Activated CD4-positive, alpha-beta T cell treated with anti-CD3 and anti-CD28 coated beads for 48 hours (primary cell): ENCODE measurements at regions not wholly inside any gene's neighbourhood (a gene's known extent, or its start where the extent isn't known, plus 50 kb on each side); places are given as distances from the start of the nearest gene placed in this dataset.
"Not testable (repeated sequence)": the region's sequence is repeated elsewhere in the genome, so short reads cannot be mapped to it uniquely, and the experiment has no call there.

Experiments
- DNase-seq: peaks from one replicate; pipeline ENCODE4 v3.0.0-alpha.2; 2020

GRCh38 chr2:76160670-76161069 lies 450.0 kb upstream of the GCFC2 start:
- no peak for DNase-seq

- no peak for DNase-seq
Observed at GRCh38 chr2:76159042-76159648, 448.4 kb upstream of the GCFC2 start.

GRCh38 chr2:76157531-76157930 lies 446.8 kb upstream of the GCFC2 start:
- DNase-seq = no peak

- no peak for DNase-seq
Observed at GRCh38 chr2:76154981-76155380, 444.3 kb upstream of the GCFC2 start.

GRCh38 chr2:76149846-76150245 lies 439.1 kb upstream of the GCFC2 start:
- no peak for DNase-seq

GRCh38 chr2:76139303-76139702 lies 428.6 kb upstream of the GCFC2 start:
- not testable (repeated sequence) for DNase-seq

GRCh38 chr2:76128622-76129021 lies 417.9 kb upstream of the GCFC2 start:
- no peak for DNase-seq

- no peak for DNase-seq
Observed at GRCh38 chr2:76120176-76120575, 409.5 kb upstream of the GCFC2 start.

- DNase-seq = no peak
Observed at GRCh38 chr2:76089683-76090082, 379.0 kb upstream of the GCFC2 start.

GRCh38 chr2:76083248-76083647 lies 372.5 kb upstream of the GCFC2 start:
- no peak for DNase-seq

GRCh38 chr2:76082509-76082908 lies 371.8 kb upstream of the GCFC2 start:
- DNase-seq = no peak

- DNase-seq = no peak
Observed at GRCh38 chr2:76080154-76080553, 369.4 kb upstream of the GCFC2 start.

GRCh38 chr2:76075126-76075525 lies 364.4 kb upstream of the GCFC2 start:
- no peak for DNase-seq

- no peak for DNase-seq
Observed at GRCh38 chr2:76073992-76074604, 363.4 kb upstream of the GCFC2 start.

- no peak for DNase-seq
Observed at GRCh38 chr2:76050196-76050595, 339.5 kb upstream of the GCFC2 start.

- DNase-seq = no peak
Observed at GRCh38 chr2:76044701-76045100, 334.0 kb upstream of the GCFC2 start.

- DNase-seq = no peak
Observed at GRCh38 chr2:76039505-76039904, 328.8 kb upstream of the GCFC2 start.

- no peak for DNase-seq
Observed at GRCh38 chr2:76027761-76028160, 317.0 kb upstream of the GCFC2 start.

GRCh38 chr2:76019128-76019527 lies 308.4 kb upstream of the GCFC2 start:
- DNase-seq = no peak

- no peak for DNase-seq
Observed at GRCh38 chr2:76009484-76009883, 298.8 kb upstream of the GCFC2 start.

- DNase-seq = no peak
Observed at GRCh38 chr2:76008001-76008702, 297.4 kb upstream of the GCFC2 start.

- no peak for DNase-seq
Observed at GRCh38 chr2:76000425-76000824, 289.7 kb upstream of the GCFC2 start.

- DNase-seq = no peak
Observed at GRCh38 chr2:75998451-75998850, 287.7 kb upstream of the GCFC2 start.

- no peak for DNase-seq
Observed at GRCh38 chr2:75994759-75995158, 284.0 kb upstream of the GCFC2 start.

- DNase-seq = not testable (repeated sequence)
Observed at GRCh38 chr2:75988622-75989021, 277.9 kb upstream of the GCFC2 start.
